ENCODE measurements at regions not wholly inside any gene's neighbourhood (a gene's known extent, or its start where the extent isn't known, plus 50 kb on each side); places are given as distances from the start of the nearest gene placed in this dataset.

- no peak for TF ChIP-seq ZNF462 (CRISPR knock-in tag; IDR thresholded peaks at IDR 0.05)
These were observed 149.2 kb upstream of the NCKAP5 start (continued) for GRCh38 chr2:133717497-133717896.

GRCh38 chr2:133718688-133719201, 150.5 kb upstream of the NCKAP5 start:
- Histone ChIP-seq H3K4me1 (ENCODE audit: insufficient read depth) (no peaks in the 10 kb centered on the region), H3F3A (replicated peaks; ENCODE audit: low read depth) (no peaks in the 10 kb centered on the region), H3K27me3 (ENCODE audit: insufficient read depth) (no peaks in the 10 kb centered on the region), H3K36me3 (ENCODE audit: insufficient read depth) (no peaks in the 10 kb centered on the region), H3K4me2 (no peak overlapping the region), H3K4me3 (no peak overlapping the region), H4K20me1 (replicated peaks; ENCODE audit: insufficient read depth) (no peaks in the 10 kb centered on the region), H2AFZ (no peak overlapping the region), H3K27ac (ENCODE audit: low read depth) (no peak overlapping the region), H3K9me2 (ENCODE audit: insufficient read depth) (no peaks in the 10 kb centered on the region; the same call in 1 of the 2 replicates), H3K79me2 (replicated peaks; ENCODE audit: insufficient read depth) (no peaks in the 10 kb centered on the region)
- Mint-ChIP-seq H3K36me3 (ENCODE audit: low read depth) (no peaks in the 10 kb centered on the region), H3K4me1 (peaks cover 3% of the 10 kb centered on the region; the same call in 2 of the 3 replicates), H3K9me3 (peaks cover 11% of the 10 kb centered on the region; the same call in 1 of the 3 replicates), H3K27me3 (ENCODE audit: insufficient read depth, low read depth, poor library complexity) (no peaks in the 10 kb centered on the region), H3K27ac (no peak overlapping the region), H3K4me3 (no peak overlapping the region)
- TF ChIP-seq CREB1 (CRISPR knock-in tag; IDR thresholded peaks at IDR 0.05; ENCODE audit: low read depth) (no peak), ZNF114 (CRISPR knock-in tag; IDR thresholded peaks at IDR 0.05) (no peak), ETS1 (IDR thresholded peaks at IDR 0.05) (no peak), REST (IDR thresholded peaks at IDR 0.05; ENCODE audit: unreplicated experiment) (no peak), POLR2AphosphoS5 (IDR thresholded peaks at IDR 0.05; ENCODE audit: low read depth) (no peak), CTCF (conservative IDR thresholded peaks at IDR 0.05; ENCODE audit: low read depth in 2 of 2) (no peak)
- DNase-seq (ENCODE audit: low spot score), result no peak
- ATAC-seq, result no peak

Measured in GM23338 (cell line).